Activated T-cell treated with anti-CD3 and anti-CD28 coated beads for 24 hours (primary cell): ENCODE measurements at regions not wholly inside any gene's neighbourhood (a gene's known extent, or its start where the extent isn't known, plus 50 kb on each side); places are given as distances from the start of the nearest gene placed in this dataset.

Source experiments
- DNase-seq: peaks from one replicate; pipeline ENCODE4 v3.0.0-alpha.2; 2020; ENCODE audit warnings: low read depth

DNA sequence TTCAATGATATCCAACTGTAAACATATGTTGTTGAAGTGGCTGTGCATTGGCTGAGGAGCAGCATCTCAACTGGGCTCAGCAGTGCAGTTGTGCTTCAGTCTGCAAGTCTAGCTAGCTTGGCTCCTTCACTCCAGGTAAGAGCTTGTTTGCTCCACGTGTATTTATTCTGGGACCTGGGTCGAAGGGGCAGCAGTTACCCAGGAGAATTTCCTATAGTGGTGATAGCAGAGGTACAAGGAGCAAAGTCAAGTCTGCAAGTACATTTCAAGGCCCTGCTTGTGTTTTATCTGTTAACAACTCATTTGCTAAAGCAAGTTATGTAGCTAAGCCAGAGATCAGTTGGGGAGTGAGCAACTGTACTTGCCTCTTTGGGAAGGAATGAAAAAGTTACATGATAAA lies 286.2 kb upstream of the UMPS start:
- no peak for DNase-seq

- no peak for DNase-seq
These were observed 285.4 kb upstream of the UMPS start for GRCh38 chr3:124444896-124445295.

DNA sequence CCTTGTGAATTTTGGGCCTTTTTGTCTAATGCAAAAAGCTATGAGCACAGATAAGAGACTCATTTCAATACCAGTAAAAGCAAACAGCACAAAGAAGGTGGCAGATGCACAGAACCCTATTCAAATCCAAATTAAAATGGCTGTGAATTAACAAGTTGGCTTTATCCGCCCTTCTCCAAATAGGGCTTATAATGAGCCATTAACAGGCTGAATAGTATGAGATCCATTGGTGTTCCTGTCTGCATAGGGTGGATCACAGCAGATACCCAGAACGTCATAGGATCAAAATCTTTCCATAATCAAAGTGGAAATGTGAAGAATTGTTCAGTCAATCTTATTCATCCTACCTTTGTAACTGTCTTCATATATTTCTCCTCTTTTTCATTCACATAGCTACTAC lies 282.4 kb upstream of the UMPS start:
- no peak for DNase-seq

DNA sequence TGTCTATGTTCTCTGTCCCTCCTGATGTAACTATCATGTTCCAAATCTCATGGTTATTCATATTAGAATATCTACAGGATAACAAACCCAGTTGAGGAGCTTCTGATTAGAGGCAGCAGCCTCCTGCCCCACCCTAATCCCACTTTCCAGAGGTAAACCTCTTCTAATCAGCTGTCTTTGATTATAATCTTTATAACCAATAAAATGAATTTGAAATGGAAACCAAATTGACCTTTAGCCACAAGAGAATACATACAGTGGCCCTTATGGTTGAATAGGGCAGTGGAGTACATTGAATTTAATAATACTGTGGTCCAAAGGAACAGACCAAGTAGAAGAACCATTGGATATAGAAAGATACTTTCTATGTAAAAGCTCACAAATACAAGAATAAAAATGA lies 281.3 kb upstream of the UMPS start:
- no peak for DNase-seq

DNA sequence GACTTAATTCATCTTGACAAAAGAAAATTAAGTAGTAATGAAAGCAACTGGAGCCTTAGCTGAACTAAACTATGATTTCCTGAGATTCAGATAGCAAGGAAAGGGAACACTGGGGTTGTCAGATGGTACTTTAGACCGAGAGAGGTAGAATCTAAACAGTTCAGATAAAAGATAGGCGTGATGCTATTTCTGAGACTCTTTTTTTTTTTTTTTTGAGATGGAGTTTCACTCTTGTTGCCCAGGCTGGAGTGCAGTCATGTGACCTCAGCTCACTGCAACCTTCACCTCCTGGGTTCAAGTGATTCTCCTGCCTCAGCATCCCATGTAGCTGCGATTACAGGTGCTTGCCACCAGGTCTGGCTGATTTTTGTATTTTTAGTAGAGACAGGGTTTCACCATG lies 279.9 kb upstream of the UMPS start:
- no peak for DNase-seq

DNA sequence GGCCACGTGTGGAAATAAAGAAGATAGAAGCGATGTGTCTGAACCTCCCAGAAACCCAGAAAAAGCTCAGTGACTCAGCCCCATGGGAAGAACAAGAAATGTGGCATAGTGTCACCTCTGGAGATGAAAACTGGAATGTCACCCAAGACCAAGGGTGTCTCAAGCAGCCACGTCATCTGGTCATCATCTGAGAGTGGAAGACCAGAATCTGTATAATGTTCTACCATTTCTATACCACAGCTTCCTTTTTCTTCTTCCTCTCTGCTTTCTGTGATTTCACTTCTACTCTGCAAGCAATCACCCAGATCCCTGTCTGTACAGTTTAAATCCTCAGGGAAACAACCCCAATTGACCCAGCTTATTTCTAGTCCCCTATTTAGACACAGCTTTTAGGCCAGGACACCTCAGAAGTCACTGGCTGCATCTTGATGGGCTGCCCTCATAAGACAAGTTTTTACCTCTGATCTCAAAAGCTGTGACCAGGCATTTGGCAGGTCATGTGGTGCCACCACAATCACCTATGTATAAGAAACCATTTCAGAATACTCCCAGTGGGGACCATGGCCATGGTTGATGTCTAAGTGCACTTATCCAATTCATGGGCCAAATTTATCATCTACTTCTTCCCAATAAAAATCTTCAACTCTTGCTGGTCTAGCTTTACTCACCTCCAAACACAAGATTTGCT lies 278.5 kb upstream of the UMPS start:
- DNase-seq: no peak

GRCh38 chr3:124453189-124453588 lies 277.1 kb upstream of the UMPS start:
- no peak for DNase-seq

GRCh38 chr3:124455891-124456290 lies 274.4 kb upstream of the UMPS start:
- DNase-seq: no peak

GRCh38 chr3:124456506-124456905 lies 273.7 kb upstream of the UMPS start:
- no peak for DNase-seq

DNA sequence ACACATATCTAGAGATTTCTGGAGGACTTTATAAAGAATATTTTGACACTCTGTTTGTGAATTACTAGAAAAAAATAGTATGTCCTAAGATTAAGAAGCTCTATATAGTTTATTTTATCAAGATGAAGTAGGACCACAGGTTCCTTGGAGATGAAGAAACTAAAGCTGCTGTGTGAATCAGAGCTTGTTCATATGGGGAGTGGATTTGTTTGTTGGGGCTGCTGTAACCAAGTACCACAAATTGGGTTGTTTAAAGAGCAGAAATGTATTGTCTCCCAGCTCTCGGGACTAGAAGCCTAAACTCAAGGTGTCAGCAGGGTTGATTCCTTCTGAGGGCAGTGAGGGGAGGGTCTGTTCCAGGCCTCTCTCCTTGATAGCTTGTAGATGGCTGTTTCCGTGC lies 270.6 kb upstream of the UMPS start:
- no peak for DNase-seq

DNA sequence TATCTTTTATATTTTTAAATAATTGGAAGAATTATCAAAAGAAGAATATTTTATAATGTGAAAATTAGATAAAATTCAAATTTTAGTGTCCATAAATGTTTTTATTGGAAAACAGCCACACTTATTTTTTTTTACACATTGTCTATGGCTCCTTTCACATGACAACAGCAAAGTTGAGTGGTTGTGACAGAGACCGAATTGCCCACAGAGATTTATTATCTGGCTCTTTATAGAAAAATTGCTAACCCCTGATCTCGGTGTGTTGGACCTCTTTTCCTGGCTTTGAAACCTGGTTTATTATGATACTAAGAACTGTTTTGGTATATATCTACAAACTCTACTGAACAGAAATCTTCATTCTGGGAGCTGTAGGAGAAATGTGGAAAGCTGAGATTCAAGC lies 269.1 kb upstream of the UMPS start:
- no peak for DNase-seq

DNA sequence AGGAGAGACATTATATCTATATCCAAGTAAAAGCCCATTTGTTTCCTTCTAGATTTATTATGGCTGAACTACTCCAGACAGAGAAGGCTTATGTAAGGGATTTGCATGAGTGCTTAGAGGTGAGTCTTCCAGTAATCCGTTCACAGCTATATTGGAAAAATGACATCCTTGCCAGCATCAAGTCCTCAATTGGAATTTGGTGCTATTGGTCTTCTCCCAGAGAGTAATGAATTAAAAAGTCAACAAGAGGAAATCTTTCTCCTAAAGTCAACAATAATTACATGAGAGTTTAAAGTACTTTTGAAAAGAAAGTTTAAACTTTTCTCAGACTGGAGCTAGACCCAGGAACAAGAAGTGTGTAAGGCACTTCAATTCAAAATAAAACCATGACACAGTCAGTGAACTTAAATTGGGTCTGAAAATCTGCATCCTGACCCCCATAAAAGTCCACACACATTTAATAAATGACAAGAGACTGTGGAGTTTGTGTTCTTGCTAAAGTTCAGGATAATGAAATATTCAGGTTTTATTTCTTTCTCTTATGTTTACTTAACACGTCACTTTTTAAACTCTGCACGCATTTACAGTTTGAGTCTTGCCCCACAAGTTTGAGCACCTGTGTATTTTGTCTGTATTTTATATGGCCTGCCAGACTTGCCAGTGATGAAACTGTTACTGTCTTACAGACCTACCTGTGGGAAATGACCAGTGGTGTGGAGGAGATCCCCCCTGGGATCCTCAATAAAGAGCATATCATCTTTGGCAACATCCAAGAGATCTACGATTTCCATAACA lies 268.2 kb upstream of the UMPS start:
- no peak for DNase-seq

DNA sequence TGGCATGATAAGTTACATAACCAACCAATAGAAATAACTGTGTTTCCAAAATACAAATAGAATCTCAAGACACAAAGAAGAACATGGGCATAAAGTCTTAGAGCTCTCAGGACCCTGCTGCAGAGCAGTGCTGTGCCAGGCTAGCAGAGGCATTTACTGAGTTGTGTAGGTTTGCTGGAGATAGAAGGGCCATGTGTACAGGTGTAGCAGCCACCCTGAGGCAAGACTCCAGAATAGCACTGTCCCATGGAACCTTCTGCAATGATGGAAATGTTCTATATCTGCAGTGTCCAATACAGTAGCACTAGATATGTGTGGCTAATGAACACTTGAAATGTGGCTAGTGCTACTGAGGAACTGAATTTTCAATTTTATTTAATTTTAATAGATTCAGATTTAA lies 267.0 kb upstream of the UMPS start:
- no peak for DNase-seq

DNA sequence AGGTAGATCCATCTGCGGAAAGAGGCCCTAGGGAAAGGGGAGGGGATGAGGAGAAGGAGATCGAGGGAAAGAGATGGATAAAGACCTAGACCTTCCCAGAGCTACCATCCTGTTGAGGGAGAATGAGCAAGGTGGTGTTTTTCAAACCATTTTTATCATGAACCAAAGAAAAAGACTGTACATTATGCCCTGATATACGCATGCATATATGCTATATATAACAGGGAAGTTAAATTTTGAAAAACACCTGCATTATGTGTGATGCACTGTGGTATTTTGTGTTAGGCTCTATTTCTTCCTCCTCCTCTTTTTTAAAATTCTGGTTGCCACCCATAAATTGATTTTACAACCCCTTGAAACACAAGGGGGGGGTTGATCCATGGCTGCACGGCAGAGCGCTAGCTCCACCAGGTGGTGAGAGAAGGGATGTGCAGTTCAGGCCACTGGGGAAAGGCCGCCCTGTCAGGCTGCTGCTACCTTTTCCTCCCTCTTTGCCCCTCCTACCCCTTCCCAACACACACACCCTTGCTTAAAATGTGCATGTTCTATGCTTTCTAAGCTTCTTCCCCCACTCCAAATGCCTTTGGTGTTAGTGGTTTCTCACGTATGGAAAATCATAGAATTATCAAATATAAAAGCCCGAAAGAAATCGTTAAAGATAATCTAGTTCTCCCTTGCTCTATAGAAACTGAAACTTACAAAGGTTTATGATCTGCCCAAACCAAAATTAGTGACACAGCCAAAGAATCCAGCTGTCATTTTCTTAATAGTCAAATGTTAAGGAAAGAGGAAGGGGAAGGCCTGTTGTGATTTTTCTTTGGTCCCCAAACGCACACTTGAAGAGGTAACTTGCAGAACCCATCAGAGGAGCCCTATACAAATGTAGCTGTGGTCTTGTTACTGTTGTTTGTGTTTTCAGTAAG lies 262.0 kb upstream of the UMPS start:
- no peak for DNase-seq

DNA sequence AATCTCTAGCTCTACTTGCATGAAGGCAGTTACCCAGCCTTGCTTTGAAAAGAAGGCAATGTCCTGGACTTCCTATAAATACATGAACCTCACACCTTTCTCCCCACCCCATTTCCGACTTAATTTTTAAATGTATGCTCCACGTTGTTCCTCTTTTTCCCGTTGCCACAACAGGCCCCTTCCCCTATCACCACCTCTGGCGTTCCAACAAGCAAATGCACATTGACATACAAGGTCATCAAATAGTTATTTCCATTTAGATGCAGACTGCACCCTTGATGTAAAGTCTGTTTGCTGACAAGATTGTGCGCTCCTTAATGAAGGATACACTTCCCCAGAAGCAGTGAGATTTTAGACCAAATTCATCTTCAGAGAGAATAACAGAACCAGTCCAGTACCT lies 260.7 kb upstream of the UMPS start:
- no peak for DNase-seq

GRCh38 chr3:124478830-124479229 lies 251.4 kb upstream of the UMPS start:
- DNase-seq: no peak

GRCh38 chr3:124483915-124484470 lies 246.3 kb upstream of the UMPS start:
- DNase-seq: no peak

DNA sequence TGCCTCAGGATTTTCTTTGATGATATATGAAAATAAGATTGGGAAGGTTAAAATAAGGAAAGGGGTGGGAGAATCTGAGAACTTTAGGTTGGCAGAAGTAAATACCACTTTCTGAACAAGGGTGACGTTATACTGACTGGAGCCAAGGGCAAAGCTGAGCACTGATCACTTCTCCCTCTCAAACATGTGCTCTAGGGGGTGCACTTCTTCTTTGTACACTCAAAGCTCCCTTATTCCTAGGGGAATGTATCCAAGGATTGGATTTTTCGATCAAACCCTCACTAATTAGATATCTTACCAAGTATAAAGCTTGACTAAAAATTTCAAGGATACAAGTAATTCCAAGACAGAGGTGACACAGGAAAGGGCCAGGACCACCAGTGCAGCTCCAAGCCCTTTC lies 243.9 kb upstream of the UMPS start:
- DNase-seq: no peak

DNA sequence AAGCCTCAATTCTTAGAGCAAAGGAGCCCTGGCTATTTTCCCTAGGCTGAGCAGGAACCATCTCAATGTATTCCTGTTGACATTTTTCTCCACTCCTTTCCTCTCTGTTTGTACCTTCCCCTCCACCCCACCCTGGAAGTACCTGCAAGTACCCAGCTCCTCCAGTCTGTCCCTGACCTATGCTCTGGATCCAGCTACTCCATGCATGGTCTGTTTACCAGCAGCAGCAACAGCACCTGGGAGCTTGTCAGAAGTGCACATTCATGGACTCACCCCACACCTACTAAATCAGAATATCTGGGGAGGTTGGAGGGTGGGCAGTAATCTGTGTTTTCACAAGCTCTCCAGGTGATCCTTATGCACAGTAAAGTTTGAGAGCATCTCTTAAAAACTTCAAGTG lies 240.7 kb upstream of the UMPS start:
- no peak for DNase-seq

DNA sequence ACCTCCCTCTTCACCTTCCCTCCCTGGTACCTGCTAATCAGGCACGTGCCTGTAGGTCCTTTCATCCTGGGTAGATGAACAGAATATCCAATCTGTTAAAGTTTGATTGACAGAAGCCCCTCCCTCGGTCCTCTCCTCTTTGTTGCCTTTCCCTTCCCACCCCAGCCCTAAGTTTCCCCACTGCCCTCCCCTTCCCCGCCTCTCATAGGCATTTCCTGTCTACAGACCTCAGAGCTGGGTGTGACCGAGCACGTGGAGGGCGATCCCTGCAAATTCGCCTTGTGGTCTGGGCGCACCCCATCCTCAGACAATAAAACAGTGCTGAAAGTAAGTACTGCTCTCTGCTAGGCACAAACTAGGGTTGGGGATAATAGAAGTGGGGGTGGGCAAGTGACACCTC lies 239.2 kb upstream of the UMPS start:
- DNase-seq: no peak

DNA sequence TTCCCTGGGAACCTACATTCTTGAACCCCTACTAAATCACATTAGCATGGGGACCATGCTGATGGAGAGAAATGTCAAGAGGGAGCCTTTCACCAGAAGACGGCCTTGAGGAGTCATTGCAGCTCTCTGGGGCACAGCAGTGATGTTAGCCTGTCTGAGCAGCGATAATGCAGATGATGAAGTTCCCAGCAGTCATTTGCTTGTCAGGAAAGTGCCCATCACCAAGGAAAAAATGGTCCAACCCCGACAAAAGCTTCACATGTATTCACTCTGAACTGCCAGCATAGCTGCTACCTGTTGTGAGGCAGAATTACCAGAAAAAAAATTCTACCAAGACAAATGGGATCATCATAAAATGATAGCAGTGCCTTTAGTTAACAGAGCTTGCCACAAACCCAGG lies 238.4 kb upstream of the UMPS start:
- DNase-seq: no peak

DNA sequence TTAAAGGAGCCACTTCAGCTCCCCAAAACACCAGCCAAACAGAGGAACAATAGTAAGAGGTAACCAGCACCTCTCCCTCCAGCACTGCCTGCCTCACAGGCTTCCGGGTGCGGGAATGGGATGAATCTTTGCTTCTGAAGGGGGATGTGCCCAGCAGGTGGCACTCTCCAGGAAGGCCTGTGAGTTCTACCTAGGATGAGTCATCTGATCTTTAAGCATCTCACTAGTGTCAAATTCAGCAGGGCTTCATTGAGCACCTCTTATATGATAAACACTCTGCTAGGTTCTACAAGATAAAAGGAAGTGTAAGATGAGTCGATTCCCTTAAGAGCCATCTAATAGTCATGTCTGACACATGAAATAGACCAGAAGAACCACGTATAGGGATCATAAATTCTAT lies 237.4 kb upstream of the UMPS start:
- DNase-seq: no peak

DNA sequence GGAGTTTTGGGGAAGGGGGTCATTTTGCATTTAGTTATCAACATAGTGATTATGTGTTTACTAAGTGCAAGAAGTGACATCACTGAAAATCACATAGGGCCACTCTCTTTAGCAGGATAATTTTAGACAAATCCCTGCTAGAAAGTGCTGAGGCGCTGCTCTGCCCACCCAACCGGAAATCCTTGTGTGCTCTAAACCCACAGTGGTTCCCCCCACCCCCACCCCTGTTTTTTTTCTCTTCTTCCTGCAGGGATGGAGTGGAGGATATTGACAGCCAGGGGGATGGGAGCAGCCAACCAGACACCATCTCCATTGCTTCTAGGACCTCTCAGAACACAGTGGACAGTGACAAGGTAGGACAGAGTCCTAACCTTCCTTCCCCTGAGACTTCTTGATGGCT lies 234.2 kb upstream of the UMPS start:
- DNase-seq: no peak
